GM18508 (cell line): ENCODE measurements at regions not wholly inside any gene's neighbourhood (a gene's known extent, or its start where the extent isn't known, plus 50 kb on each side); places are given as distances from the start of the nearest gene placed in this dataset.

Experiments used
- ATAC-seq: cut with Tn5 transposase; IDR thresholded peaks from one replicate; pipeline ENCODE4 v1.9.1; 2021; ENCODE audit warnings: moderate number of reproducible peaks; ENCODE audit not compliant: insufficient read depth, unreplicated experiment

DNA sequence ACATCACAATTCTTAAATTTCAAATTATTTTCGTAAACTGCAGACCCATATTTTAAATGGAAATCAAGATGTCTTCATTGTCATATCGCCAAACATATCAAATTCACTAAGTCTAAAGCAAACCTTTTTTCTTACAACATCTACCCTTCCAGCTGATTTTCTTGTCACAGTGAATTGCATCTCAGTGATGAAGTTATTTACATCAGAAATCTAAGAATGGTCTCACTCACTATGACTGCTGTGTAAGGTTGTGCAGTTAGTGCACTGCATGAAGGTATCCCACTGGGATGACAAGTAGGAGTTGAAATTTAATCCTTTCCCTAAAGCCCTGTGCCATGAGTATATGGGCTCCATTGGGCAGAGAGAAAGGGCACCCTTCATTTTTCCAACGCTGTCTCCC is 399.4 kb upstream of the ITGA1 start:
- no peak for ATAC-seq

DNA sequence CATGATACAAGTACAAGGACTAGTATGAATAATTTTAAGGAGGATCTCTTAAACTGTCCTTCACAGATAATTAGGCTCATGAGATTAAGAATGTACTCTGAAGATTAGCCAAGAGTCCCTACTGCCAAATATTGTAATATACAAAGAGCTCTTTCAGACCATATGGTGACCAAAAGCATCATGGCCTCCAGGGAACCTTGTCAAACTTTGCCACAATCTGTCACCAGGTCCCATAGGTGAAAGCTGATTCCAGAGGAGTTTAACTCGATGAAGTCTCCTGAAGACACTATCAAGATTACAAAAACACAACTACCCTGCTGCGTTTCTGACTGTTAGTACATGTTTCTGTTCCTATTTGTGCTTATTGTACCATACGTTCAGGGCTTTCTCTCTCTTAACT is 395.4 kb upstream of the ITGA1 start:
- no peak for ATAC-seq

DNA sequence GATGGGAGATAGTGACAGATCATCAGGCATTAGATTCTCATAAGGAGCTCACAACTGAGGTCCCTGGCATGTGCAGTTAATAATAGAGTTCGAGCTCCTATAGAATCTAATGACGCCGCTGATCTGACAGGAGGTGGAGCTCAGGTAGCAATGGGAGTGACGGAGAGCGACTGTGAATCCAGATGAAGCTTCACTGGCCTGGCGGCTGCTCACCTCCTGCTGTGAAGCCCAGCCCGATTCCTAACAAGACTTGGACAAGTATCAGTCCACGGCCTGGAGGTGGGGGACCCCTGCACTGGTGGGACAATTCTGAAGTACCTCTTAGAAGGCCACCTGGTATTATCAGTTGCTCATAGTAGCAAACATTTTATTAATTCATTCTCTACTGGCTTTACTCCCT is 377.9 kb upstream of the ITGA1 start:
- no peak for ATAC-seq

DNA sequence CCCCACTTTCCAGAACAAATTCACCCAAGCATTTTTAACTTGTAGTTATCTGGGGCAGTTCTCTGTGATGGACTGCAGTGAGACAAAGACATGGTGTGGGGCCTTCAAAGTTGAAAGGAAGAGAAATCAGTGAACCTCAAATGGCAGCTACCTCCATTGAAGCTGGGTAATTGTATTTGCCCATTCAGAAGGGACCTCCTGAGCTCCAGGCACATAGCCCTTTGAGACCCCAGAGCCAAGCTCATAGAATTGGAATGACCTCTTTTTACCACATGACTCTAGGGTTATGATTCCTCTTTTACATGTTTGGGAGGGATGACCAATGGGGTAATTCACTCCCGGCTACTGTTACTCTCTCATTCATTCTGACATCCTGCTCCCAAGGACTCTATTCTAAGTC is 368.4 kb upstream of the ITGA1 start:
- ATAC-seq: no peak

DNA sequence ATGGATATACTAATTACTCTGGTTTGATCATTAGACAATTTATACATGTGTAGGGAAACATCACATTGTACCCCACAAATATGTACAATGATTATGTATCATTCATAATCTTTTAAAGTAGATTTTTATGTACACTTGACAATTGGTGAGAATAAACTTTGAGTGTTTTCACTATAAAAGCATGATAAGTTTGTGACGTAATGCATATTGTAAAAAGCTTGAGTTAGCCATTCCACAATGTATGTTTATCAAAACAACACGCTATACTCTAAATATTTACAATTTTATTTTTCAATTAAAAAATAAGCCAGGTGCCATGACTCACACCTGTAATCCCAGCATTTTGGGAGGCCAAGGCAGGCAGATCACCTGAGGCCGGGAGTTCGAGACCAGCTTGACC is 360.1 kb upstream of the ITGA1 start:
- ATAC-seq: no peak

DNA sequence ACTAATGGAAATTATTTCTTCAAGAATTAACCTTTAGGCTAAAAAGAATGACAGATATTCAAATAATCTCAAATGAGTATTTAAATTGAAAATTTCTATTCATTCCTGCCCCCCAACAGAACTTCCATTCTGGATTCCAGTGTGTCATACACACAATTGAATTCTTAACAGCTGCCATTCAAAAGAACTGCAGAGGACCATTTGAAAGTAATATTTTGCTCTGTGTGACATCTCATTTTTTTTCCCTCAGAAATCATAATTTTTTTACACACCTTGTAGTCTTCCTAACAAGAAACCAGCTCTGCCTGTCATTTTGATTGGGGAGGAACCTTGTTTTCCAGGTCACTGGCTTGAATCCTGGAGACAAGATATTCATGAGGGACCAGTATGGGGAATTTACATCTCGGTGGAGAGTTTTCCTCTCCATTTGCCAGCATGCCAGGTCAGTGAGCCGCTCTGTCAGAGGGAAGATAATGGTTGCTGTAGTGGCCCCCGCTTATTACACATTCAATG is 358.7 kb upstream of the ITGA1 start:
- no peak for ATAC-seq

DNA sequence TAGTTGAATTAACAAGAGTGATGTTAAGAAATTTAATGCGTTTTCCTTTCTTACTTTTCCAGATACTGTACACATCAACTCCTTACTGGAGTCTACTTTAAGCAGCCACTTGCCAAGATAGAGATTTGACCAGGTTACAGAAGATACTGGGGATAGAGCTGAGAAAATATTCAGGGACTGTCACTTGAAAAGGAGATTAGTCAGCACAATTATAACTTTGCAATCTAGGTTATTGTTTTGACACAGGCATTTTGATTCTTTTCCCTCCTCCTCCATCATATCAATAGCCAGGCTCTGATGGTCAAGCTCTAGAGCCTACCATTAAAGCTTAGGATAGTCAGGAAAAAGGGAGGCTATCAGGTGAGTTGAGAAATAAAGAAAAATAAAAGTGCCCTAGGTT is 345.9 kb upstream of the ITGA1 start:
- ATAC-seq: no peak

DNA sequence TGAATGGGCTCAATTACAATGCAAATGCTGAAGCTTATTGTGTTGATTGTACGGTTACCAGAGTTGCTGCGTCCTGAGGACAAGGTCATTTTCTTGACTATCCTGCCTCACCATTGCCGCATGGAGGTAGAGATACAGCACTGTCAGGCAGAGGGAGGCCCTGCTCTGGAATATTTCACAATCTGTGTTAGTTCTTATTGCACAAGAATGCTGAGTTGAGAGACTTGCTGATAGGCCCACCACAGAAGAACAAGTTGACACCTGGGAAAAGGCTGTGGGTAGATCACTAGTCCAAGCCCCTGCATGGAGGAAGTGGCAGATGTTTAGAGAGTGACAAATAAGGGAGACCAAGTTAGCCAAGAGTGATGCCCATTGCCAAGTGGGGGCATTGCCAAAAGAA is 344.5 kb upstream of the ITGA1 start:
- no peak for ATAC-seq

DNA sequence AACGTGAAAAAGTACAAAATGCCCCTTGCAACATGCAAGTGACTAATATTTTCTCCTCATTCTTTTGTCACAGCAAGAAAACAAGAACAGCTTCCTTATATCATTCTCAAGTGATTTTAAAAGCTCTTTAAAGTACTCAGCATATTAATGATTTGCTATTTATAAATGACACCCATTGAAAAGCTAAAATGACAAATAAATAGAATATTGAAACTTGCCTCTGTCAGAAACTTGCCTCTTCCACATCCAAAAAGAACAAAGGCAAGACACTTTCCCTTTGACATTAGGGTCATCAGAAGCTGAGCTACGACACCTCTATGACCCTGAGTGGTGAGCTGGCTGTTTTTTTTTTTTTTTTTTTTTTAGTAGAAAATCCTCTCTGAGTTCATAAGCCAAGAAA is 339.6 kb upstream of the ITGA1 start:
- no peak for ATAC-seq

DNA sequence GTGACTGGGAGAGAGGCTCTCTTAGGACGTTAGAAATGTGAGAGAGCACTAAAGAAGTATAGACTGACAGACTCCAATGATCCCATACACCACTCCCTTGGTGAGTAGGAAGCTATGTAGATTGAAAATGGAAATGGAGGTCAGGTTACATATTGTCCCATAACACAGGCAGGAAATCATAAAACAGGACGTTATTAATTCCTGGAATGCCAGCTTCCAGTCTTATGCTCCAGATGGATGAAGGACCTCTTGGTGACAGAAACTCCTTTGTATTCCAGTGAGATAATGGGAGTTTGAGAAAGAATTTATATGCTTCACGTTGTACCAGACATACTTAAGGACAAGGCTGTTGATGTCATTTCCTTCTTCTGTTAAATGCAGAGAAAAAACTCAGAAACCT is 338.2 kb upstream of the ITGA1 start:
- ATAC-seq: no peak

DNA sequence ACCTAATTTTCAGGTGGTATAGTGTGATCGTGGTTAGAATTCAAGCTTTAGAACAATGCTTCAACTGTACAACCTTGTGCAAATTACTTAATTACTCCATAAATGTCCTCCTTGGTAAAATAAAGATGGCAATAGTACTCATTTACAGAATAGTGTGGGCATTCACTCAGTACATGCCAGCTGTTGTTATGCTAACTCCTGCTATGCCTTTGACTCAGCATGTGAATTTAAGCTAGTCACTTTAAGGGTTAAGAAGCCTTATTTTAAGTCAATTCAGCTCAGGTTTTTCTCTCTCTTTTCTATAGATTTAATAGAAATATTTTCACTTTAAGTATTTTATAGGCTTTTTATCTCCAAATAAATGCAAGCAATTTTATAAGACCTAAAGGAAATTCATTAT is 335.6 kb upstream of the ITGA1 start:
- ATAC-seq: no peak

DNA sequence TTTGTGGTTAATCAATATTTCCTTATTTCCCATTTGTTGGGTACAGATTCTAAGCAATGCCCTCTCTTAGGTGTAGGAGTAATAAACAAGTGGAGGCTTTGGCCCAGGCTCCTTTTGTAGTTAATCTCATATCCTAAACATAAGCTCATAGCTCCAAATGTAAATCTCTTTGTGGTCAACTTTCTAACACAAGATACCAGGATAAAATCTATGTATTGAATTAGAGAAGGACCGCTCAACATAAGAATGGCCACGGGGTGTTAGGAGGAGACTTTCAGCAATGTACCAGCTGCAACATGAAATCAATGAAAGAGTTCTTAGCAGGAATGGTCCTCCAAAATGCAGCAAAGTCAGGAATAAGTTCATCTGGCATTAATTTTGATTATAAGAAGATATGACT is 334.5 kb upstream of the ITGA1 start:
- ATAC-seq: no peak

DNA sequence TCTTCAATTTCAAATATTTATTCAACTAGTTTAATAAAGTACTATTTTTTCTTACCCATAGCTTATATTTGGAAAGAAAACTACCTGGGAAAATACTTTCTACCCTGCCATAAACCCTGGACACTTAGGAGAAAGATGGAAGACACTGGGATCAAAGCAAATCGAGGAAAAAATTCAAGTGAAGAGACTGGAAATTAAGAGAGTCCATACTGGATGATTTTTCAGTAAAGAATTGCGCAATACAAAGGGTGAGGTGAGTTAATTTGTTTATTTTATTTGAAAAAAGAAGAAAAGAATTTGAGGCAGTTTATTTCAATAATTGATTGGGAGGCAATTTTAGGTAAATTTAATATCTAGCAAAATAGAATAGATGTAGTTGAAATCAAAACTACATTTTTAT is 331.8 kb upstream of the ITGA1 start:
- ATAC-seq: no peak

DNA sequence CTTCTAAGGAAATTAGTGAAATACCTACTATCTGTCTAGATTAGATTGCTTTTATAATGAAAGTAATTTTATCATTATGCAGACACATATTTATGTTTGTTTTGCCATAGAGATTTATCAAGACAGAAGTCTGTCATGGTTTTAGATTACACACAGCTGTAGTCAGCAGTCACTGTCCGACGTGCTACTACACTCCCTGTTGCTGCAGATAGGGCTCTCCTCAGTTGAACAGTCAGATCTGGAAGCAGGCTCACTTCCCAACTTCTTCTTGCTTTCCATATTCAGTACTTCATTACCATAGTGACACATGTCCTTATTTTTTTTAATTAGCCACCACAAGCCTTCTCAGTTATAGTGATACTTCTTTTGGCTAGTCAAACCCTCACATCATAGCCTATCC is 329.9 kb upstream of the ITGA1 start:
- ATAC-seq: no peak

DNA sequence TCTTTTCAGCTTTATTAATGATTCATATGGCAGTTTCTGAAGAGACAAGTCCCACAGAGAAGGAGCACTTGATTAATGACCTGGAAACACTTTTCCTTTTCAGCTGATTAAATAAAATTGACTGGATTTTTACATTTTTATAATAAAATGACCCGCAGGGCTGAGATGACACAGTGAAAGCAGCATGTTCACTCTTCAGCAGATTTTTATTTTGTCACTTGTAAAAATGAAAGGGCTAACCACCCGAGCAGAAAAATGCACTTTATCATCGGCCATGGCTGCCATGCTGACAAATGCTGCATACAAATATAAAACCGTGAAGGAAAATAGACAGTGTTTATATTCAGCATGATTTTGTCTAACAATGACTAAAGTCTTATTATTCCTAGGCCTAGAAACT is 321.6 kb upstream of the ITGA1 start:
- no peak for ATAC-seq

DNA sequence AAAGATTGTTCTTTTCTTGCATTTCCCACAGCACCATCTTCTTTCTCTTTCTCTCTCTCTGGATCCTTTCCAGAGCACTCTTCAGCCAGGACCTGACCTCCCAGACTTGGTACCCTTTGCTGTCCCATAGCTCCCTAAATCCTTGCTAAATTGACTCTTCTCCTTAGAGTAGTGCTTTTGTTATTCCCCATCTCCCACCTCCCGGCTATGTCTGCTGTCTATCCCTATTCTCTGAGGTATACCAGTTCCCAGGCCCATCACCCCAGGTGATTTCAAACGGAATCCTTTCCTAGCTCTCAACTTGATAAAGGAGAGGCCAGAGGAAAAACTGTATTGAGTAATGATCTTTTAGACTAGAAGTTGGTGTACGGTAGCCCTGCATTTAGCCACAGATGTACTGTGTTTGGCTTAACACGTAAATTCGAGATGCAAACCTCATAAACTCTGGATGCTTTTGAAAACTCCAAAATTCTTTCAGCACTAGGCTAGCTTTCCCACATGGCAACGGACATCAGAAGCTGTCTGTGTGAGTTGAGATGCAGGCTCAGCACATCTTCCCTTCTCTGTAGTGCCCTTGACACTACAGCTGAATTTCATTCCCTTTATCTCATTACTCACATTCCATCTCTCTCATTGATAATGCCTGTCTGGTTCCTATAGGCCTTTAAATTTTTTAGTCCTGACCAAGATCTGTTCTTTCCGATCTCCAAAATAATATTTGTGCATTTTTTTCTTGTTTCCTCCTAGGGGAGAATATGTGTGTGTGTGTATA is 320.8 kb upstream of the ITGA1 start:
- no peak for ATAC-seq

DNA sequence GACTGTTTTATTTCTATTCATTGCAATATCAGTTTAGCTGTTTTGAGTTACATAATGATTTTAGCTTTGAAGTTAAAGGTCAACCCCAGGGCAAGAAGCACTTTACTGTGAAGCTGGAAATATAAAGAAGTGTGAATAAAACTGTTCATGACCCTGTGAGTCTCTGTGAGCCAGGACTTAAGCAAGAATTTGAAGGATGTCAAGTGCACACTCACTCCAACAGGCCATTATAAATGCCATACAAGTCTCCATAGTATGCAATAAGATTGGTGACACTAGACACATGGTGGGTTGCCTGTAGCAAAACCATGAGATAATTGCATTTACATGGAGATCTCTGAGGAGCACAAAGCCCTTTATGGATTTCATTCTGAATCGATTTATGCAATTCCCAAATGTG is 318.7 kb upstream of the ITGA1 start:
- ATAC-seq: no peak

DNA sequence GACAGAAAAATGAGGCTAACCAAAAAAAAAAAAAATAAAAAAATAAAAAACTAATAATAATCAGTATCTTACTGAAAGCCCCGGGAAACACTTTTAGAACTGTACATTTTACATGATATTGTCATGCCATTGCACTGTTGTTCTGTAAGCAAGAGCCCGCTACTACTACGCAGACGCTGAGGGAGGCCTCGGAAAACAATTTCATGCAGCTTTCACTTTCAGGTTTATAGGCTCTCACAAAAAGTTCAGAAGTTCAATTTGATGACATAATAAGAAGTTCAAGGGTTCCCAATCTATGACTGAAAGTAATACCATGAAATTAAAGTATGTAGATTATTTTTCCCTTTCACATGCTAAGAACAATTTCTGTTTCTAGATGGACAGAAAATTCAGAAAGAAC is 318.3 kb upstream of the ITGA1 start:
- ATAC-seq: no peak

DNA sequence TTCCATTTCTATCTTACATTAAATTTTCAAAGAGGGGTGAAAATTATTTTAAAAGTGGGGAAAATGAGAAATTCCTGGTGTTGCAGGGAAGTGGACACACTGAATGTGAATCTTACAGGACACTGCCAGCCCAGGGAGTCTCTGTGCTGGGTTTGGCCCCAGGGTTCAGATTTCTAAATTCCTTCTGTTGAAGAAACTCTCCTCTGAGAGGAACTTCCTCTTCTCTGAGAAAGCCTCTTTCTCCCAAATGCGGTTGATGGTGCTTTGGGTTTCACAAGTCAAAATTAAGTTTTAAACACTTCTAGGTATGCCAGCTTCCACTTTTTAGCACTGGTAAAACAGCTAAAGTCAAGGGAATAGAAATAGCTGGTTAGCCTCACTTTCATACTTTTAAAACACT is 317.9 kb upstream of the ITGA1 start:
- no peak for ATAC-seq

DNA sequence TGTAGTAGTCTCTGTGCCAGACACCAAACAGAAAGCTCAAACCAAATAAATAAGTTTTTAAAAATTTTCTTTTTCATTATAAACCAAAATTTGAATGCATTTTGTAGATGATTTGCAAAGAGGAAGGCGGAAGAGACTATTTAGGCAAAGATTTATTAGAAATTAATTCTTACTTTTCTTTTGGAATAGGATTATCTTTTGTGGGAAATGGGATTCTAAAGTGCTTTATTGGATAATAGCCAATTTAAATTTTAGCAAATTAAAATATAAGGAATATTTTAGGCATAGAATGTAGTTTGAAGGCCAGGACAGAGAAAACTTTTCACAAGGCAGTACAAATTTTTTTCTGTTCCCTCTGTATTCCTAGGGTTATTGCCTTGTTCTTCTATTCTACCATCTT is 311.4 kb upstream of the ITGA1 start:
- no peak for ATAC-seq

DNA sequence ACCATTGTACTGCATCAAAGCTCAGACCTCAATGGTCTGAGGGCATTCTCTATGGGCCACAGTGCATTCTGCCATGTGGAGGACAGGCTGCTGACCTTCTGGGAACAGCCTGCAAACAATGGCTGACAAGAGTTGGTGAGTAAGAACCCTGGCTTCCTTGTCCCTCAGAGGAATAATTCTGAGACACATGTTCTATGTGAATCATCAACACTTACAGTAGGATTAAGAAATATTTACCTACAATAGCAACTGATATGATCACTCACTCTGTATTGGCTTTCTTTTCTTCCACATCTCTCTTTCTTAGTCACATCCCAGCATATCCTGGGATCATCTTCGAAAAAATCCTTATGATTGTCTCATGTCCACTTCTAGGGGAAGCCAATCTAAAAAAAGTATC is 306.5 kb upstream of the ITGA1 start:
- ATAC-seq: no peak

DNA sequence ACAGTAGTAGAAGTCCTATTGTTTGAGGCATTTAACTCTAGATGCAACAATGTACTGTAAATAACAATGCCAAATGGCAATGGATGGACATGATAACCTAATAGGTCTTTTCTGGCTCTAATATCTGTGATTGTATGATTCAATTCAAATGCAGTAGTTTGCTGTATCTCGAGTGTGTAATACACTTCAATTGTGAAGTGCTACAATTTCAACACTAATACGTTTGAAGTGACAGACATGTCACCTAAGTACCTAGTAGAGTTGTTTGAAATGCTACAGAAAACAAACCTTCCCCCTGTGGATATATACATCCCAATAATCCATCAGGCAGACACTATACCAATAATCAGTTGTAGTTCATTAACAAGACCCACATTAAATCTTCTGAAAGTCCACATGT is 305.9 kb upstream of the ITGA1 start:
- ATAC-seq: no peak
